SK-N-SH treated with all-trans-retinoic acid at 6 μM for 48 hours (cell line): ENCODE measurements at regions not wholly inside any gene's neighbourhood (a gene's known extent, or its start where the extent isn't known, plus 50 kb on each side); places are given as distances from the start of the nearest gene placed in this dataset.

Experiments used
- ARNTL ChIP-seq: fragments of 450-650 bp; formaldehyde crosslinking; IDR thresholded peaks from 2 replicates; pipeline ENCODE4 v1.5.0; 2020; ENCODE audit warnings: low read depth, mild to moderate bottlenecking, moderate library complexity, borderline replicate concordance
- OSR1 ChIP-seq: fragments of 250-450 bp; sonication (Bioruptor Pico); IDR thresholded peaks from 2 replicates; pipeline ENCODE4 v1.8.0; 2022; ENCODE audit warnings: moderate library complexity, mild to moderate bottlenecking, inconsistent platforms
- SNAI2 ChIP-seq: fragments of 250-450 bp; sonication (Bioruptor Pico); IDR thresholded peaks from 2 replicates; pipeline ENCODE4 v1.5.0; 2020; ENCODE audit warnings: mild to moderate bottlenecking, moderate library complexity
- TCF4 ChIP-seq: fragments of 250-450 bp; sonication (Bioruptor Pico); IDR thresholded peaks from 2 replicates; pipeline ENCODE4 v1.8.0; 2021; ENCODE audit warnings: mild to moderate bottlenecking, moderate library complexity, borderline replicate concordance
- ZC3H10 ChIP-seq: fragments of 250-450 bp; sonication (Bioruptor Pico); IDR thresholded peaks from 2 replicates; pipeline ENCODE4 v1.5.1; 2021; ENCODE audit warnings: mild to moderate bottlenecking, moderate library complexity
- ZFP30 ChIP-seq: fragments of 450-650 bp; formaldehyde crosslinking; IDR thresholded peaks from 2 replicates; pipeline ENCODE4 v1.5.0; 2022; ENCODE audit warnings: mild to moderate bottlenecking, moderate library complexity
- TF ChIP-seq, protein P1 (sequence below): fragments of 250-450 bp; sonication (Bioruptor Pico); IDR thresholded peaks from 2 replicates; pipeline ENCODE4 v1.8.0; 2020; ENCODE audit warnings: mild to moderate bottlenecking, moderate library complexity, borderline replicate concordance

- TF ChIP-seq SNAI2 (CRISPR knock-in tag) (no peak), ZC3H10 (CRISPR knock-in tag) (no peak), ARNTL (CRISPR knock-in tag) (no peak), OSR1 (CRISPR knock-in tag) (no peak), TCF4 (CRISPR knock-in tag) (no peak), ZFP30 (CRISPR knock-in tag) (no peak)
- TF ChIP-seq, protein P1, sequence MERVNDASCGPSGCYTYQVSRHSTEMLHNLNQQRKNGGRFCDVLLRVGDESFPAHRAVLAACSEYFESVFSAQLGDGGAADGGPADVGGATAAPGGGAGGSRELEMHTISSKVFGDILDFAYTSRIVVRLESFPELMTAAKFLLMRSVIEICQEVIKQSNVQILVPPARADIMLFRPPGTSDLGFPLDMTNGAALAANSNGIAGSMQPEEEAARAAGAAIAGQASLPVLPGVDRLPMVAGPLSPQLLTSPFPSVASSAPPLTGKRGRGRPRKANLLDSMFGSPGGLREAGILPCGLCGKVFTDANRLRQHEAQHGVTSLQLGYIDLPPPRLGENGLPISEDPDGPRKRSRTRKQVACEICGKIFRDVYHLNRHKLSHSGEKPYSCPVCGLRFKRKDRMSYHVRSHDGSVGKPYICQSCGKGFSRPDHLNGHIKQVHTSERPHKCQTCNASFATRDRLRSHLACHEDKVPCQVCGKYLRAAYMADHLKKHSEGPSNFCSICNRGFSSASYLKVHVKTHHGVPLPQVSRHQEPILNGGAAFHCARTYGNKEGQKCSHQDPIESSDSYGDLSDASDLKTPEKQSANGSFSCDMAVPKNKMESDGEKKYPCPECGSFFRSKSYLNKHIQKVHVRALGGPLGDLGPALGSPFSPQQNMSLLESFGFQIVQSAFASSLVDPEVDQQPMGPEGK (CRISPR knock-in tag) = no peak
These were observed 410.1 kb downstream of the PRDM2 start for GRCh38 chr1:14110040-14110439.
